Bronchial epithelial cell (primary cell): ENCODE measurements at regions not wholly inside any gene's neighbourhood (a gene's known extent, or its start where the extent isn't known, plus 50 kb on each side); places are given as distances from the start of the nearest gene placed in this dataset.
A peak's percentile ranks its signal among the peaks of the same experiment; 100 is the strongest.
"Not testable (repeated sequence)": the region's sequence is repeated elsewhere in the genome, so short reads cannot be mapped to it uniquely, and the experiment has no call there.

Source experiments
- DNase-seq: peaks from one replicate; pipeline ENCODE4 v3.0.0-alpha.2; 2010; ENCODE audit warnings: low read depth
- FAIRE-seq: peaks from 2 replicates; lab custom pipeline; 2011; peaks lifted over from hg19 to GRCh38; lab: Jason Lieb, UNC
- H3K27me3 ChIP-seq: 2 replicates; pipeline ENCODE4 v1.5.1; 2011; ENCODE audit warnings: low read length; ENCODE audit not compliant: control insufficient read depth, insufficient read depth
- H3K36me3 ChIP-seq: 2 replicates; pipeline ENCODE4 v1.5.1; 2011; ENCODE audit warnings: low read length; ENCODE audit not compliant: control insufficient read depth, insufficient read depth
- H3K4me3 ChIP-seq: 2 replicates; pipeline ENCODE4 v1.5.1; 2011; ENCODE audit warnings: mild to moderate bottlenecking, low read depth, low read length, control low read depth
- TF ChIP-seq, protein P1 (sequence below): IDR thresholded peaks from 2 replicates; pipeline ENCODE4 v1.5.1; 2011; ENCODE audit warnings: mild to moderate bottlenecking, moderate library complexity, low read length, control low read depth, inconsistent platforms; ENCODE audit not compliant: insufficient read depth, severe bottlenecking

DNA sequence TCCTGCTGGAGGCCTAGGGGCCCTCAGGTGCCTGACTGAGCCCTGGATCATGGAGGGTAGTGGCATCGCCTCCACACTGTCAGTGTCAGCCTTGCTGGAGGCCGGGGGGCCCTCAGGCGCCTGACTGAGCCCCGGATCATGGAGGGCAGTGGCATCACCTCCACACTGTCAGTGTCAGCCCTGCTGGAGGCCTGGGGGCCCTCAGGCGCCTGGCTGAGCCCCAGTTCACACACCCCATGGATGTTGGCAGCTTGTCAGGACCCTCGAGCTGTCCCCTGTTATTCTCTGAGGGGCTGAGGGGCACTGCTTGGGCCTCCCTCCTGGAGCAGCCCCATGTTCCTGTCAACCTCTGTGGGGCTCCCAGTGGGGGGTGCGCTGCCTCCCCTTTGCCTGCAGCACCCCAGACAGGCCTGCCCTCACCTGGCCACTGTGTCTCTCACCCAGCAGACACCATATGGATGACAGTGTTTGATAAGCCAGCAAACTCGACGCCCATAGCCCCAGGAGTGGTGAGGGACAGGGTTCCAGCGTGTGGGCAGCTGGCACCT lies 197.6 kb downstream of the LIPI start:
- DNase-seq (no peak), FAIRE-seq (no peak)
- Histone ChIP-seq H3K4me3 (no peak overlapping the region), H3K36me3 (no peaks in the 10 kb centered on the region), H3K27me3 (no peaks in the 10 kb centered on the region)
- TF ChIP-seq, protein P1, sequence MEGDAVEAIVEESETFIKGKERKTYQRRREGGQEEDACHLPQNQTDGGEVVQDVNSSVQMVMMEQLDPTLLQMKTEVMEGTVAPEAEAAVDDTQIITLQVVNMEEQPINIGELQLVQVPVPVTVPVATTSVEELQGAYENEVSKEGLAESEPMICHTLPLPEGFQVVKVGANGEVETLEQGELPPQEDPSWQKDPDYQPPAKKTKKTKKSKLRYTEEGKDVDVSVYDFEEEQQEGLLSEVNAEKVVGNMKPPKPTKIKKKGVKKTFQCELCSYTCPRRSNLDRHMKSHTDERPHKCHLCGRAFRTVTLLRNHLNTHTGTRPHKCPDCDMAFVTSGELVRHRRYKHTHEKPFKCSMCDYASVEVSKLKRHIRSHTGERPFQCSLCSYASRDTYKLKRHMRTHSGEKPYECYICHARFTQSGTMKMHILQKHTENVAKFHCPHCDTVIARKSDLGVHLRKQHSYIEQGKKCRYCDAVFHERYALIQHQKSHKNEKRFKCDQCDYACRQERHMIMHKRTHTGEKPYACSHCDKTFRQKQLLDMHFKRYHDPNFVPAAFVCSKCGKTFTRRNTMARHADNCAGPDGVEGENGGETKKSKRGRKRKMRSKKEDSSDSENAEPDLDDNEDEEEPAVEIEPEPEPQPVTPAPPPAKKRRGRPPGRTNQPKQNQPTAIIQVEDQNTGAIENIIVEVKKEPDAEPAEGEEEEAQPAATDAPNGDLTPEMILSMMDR: no peak

DNA sequence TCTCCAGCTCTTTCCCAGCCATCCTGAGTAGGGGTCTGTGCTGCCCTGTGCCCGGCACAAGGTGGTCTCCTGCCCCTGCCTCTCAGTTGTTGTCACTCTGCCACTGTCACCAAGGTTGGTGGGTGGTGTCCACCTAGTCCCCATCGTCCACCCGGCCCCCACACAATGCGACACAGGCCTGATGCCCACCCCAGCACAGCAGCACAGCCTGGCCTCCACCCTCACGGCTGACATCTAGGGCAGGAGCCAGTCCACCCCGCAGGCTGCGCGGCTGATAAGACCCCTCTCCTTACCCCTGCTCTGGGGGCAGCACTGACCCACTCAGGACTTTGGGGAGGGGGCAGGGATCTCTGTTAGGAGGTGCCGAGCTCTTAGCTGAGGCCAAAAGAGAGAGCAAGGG lies 198.3 kb downstream of the LIPI start:
- H3K36me3 ChIP-seq: no peaks in the 10 kb centered on the region
- no peak for DNase-seq
- FAIRE-seq: no peak
- no peaks in the 10 kb centered on the region for H3K27me3 ChIP-seq
- TF ChIP-seq, protein P1: no peak
- H3K4me3 ChIP-seq: no peak overlapping the region

DNA sequence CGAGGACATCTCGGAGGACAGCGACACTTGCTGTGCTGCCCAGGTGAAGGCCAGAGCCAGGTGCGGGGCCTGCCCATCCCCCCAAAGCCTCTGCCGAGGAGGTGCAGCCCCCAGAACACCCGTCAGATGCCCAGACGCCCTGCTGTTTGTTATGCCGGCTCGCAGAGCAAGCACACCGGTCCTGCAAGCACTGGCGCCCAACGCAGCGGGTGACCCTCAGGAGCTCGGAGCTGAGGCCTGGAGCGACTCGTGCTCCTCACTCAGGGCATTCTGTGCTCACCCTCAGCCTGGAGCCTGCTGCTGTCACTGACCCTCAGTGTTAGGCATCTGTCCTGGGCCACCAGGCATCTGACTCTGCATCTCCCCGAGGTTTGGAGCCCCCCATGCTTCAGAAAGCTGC lies 199.0 kb downstream of the LIPI start:
- H3K36me3 ChIP-seq, H3K4me3 ChIP-seq, H3K27me3 ChIP-seq, DNase-seq: not testable (repeated sequence)
- peak; percentile 73 for FAIRE-seq

DNA sequence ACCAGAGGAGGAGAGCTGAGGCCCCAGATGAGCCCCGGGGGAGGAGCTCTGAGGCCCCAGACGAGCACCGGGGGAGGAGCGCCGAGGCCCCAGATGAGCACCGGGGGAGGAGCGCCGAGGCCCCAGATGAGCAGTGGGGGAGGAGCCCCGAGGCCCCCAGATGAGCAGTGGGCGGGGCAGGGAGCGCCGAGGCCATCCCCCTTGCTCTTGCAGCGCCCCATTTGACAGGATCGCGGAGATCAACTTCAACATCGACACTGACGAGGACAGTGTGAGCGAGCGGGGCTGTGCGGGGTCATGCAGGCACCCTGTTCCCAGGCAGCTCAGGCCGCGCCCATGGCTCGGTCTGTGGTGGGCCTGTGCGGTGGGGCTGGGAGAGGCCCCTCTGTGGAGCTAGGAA lies 199.6 kb downstream of the LIPI start:
- H3K36me3 ChIP-seq, H3K4me3 ChIP-seq, FAIRE-seq, H3K27me3 ChIP-seq, DNase-seq: not testable (repeated sequence)

DNA sequence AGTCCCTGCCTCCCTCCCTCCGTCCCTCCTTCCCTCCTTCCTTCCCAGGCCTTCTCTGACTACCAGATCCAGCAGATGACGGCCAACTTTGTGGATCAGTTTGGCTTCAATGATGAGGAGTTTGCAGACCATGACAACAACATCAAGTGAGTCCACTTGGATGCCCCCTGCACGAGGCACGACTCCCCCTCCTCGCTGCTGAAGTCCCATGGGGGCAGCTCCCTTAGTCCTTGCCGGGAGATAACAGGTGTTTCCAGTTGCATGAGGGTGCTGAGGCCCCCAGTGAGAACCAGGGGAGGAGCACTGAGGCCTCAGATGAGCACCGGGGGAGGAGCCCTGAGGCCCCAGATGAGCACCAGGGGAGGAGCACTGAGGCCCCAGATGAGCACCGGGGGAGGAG lies 200.0 kb downstream of the LIPI start:
- H3K36me3 ChIP-seq: no peaks in the 10 kb centered on the region
- H3K27me3 ChIP-seq: no peaks in the 10 kb centered on the region
- TF ChIP-seq, protein P1: no peak
- DNase-seq (no peak), FAIRE-seq (no peak)
- H3K4me3 ChIP-seq: no peak overlapping the region

DNA sequence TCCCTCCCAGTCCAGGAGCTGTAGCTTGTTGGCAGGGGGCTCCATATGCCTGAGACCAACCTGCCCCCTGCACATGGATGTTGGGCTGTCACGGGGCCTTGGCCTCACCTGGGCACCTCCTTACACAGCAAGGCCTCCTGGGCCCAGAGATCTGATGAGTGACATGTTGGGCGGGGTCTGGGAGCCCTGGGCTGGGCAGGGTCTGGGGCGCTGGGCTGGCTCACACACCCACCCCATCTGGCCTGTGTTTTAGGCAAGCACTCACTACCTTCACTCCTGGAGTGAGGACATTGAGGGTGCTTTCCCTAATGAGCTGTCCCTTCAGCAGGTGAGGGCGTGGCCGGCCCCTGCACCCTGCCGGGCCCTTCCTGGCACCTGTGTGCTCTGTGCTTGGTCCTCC lies 200.8 kb downstream of the LIPI start:
- H3K36me3 ChIP-seq, H3K4me3 ChIP-seq, FAIRE-seq: not testable (repeated sequence)

DNA sequence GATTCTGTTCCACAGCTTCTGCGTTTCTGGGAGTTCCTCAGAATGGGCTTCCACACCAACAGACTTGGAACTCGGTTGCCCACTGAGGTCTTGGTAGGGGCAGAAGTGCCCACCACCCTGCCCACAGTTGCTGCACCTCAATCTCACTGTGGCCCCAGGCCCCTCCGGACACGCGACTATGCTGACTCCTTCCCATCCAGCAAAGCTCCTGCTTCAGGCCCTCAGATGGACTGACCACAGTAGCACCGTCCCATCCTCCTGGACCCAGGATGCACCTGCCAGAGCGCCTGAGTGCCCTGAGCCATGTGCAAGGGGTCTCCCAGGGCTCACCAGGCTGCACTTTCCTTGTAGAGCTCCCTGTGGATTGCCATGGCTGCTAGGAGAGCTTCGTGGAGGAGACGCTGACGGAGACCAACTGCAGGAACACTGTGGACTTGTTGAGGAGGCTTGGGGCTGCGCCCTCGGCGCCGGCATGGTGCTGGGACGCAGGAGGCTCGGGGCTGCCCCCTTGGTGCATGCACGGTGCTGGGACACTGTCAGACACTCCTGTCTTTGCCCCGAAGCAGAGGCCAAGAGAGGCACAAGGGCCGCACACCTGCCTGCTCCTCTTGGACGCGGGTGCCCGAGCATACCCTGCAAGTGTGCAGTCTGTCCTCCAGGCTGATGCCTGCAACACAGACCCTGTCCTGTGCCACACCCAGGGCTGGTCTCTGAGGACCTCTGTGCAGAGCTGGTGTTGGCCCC lies 201.3 kb downstream of the LIPI start:
- FAIRE-seq: peak; percentile 43

More for the DNA sequence above, 200.8 kb downstream of the LIPI start:
- not testable (repeated sequence) for H3K27me3 ChIP-seq, DNase-seq

DNA sequence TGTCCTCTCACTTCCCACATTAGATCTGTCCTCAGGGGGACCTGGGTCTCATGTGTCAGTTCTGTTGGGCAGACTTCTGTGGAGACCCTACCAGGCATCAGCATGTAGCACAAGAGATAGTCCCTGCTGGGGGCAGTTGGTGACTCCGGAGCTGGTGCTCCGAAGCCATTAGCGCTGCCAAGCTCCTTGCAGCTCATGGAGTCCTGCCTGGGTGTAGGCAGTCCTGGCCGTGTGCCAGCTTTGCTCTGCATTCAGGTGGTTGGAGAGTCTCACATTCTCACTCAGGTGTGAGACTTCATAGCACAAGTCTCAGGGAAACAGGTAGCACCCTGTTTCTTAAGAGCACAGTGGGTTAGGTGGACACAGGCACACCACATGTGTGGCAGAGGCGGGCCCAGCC lies 202.3 kb downstream of the LIPI start:
- not testable (repeated sequence) for H3K4me3 ChIP-seq, H3K36me3 ChIP-seq, FAIRE-seq, H3K27me3 ChIP-seq, DNase-seq

More for the DNA sequence above, 201.3 kb downstream of the LIPI start:
- DNase-seq, H3K27me3 ChIP-seq, H3K4me3 ChIP-seq, H3K36me3 ChIP-seq: not testable (repeated sequence)

DNA sequence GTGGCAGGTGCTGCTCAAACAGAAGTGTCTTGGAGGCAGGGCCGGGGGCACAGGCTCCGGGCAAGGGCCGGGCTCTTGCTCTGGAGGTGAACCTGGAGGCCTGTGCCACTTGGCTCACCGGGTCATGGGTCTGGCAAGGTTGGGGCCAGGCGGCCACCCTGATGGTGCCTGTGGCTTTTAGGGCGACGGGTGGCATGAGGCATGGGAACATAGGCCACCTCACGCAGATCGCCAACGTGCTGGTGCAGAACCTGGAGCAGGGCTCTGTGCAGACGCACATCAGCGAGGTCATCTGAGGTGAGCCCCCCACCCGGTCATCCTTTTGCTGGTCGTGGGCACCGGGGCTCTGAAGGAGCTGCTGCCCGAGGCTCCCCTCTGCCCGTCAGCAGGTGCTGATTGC lies 202.7 kb downstream of the LIPI start:
- H3K4me3 ChIP-seq, H3K27me3 ChIP-seq, DNase-seq, FAIRE-seq, H3K36me3 ChIP-seq: not testable (repeated sequence)

DNA sequence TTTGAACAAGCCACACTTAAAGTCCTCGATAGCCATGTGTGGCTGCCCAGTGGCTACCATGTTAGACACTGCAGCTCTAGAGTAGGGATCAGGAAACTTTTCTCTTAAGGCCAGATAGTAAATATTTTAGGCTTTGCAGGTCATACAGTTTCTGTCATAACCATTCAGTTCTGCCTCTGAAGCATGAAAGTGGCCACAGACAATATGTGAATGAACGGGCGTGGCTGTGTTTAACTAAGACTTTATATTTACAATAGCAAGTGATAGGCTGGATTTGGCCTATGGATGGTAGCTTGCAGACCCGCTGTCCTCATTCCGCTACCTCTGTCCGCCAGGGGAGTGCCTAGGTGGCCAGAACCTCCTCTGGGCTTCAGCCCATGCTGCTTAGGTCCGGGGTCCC lies 204.6 kb downstream of the LIPI start:
- H3K36me3 ChIP-seq, FAIRE-seq, DNase-seq, H3K27me3 ChIP-seq, H3K4me3 ChIP-seq: not testable (repeated sequence)

DNA sequence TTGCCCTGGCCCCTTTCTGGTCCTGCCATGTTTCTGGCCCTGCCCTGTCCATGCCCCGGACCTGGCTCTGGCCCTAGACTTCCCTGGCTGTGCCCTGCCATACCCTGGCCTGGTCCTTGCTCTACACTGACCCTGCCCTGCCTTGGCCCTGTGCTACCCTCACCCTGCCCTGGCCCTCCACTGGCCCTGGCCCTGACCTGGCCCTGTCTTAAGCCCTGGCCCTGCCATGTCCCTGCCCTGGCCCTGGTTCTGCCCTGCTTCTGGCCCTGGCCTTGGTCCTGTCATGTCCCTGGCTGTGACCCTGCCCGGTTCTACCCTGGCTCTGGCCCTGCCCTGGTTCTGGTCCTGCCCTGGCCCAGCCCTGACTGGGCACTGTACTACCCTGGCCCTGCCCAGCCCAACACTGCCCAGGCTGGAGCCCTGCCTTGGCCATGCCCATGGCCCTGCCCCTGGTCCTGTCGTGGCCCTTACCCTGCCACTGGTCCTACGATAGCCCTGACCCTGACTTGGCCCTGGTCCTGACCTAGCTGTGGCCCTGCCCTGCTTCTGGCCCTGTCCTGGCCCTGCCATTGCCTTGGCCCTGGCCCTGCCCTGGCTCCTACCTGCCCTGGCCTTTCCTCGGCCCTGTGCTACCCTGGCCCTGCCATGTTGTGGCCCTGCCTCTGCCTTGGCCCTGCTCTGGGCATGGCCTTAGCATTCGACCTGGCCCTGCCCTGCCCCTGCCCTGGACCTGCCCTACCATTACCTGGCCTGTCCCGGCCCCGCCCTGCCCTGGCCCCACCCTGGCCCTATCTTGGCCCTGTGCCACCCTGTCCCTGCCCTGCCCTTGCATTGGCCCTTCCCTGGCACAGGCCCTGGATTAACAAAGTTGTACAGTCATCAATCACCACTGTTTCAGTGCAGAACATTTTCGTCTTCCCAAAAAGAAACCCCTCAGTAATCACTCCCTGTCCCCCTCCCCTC lies 223.5 kb downstream of the LIPI start:
- not testable (repeated sequence) for H3K27me3 ChIP-seq, H3K4me3 ChIP-seq, H3K36me3 ChIP-seq, DNase-seq
- peak; percentile 23 for FAIRE-seq
